Stimulated activated CD4-positive, alpha-beta T cell treated with anti-CD3 and anti-CD28 coated beads, Interleukin-1b, Interleukin-23, amount 100 ng/mL, for 24 hours (primary cell): ENCODE measurements at regions not wholly inside any gene's neighbourhood (a gene's known extent, or its start where the extent isn't known, plus 50 kb on each side); places are given as distances from the start of the nearest gene placed in this dataset.
"Not testable (repeated sequence)": the region's sequence is repeated elsewhere in the genome, so short reads cannot be mapped to it uniquely, and the experiment has no call there.

Experiments used
- DNase-seq, 4 experiments: peaks; one replicate each; pipeline ENCODE4 v3.0.0-alpha.2; 2020; ENCODE audit warnings: low read depth in 4 of 4, low spot score in 1 of 4

DNA sequence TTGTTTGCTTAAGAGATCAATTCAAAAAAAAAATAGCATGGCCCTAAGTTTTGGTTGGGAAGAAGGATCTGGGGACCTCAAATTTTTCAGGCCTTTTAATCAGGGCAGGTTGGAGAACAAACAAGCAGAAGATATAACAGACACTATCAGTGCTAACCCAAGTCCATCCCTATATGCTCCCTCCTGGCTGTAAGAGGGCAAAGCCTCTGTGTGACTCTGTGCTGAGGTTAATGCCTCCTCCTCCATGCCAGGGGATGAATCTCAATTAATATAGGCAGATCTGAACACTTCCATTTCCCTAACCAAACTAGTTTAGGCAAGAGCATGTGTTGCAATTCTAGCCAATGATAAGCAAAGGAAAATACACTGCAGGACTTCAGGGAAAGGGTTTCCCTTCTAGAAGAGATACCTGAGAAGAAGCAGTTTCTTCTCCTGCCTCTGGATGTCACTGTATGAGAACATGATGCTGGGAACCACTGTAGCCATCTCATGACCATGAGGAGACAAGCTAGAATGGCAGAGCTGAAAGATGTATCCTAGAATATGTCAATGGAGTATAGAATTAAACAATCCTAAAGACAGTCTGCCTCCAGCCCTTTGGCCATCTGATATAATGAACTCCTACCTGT is 76.0 kb downstream of the CHD9NB start:
- DNase-seq = no peak

DNA sequence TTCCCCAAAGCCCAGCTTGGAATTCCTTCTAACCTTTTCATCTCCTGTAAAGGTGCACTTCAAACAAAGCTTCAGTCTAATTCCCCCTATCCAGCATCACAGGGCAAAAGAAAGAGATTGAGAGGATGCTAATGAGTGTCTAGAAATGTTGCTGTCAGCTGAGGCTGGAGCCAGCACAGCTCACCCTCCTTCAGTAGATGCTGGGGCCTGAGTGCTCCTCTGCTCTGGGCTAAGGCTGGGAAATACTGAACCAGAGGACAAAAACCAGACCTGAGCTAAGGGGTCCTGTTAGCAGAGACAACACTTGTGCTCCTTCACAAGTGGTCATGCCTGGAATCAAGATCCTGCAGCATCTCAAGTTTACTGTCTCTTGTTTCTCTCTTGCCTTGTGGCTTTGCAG is 85.0 kb downstream of the CHD9NB start:
- no peak for DNase-seq

DNA sequence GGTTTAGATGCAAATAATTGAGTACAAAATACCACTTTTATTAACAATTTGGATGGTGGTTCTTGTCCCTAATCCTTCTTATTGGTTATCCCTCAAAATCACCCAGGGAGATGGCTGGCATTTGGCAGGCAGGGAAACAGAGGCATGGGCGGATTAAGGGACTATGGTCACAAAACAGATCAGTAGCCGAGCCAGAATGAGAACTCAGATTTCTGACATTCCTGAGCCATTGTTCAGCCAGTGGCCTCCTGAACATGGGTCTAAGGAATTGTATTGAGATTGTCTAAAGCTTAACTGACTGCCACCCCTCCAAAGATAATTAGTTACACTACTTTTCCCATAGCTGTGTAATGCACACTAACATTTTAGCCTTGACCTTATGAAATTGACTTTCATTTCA is 88.4 kb downstream of the CHD9NB start:
- DNase-seq = no peak

DNA sequence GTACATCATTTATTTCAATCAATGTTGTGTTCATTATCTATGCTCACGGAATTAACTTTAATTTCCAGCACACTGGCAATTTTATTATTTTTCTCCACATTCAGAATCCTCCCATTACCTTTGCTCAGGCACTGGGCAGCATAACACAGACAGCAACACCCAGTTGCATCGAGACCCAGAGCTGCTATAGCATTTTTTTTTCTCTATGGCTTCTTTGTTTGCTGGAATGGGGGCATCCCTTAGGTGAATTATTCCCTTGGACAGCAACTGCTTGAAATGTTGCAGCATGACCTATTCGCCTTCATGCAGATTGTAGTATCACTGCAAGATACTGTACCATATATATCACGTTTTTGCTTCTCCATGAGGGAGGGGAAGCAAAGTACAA is 88.8 kb downstream of the CHD9NB start:
- DNase-seq = no peak

DNA sequence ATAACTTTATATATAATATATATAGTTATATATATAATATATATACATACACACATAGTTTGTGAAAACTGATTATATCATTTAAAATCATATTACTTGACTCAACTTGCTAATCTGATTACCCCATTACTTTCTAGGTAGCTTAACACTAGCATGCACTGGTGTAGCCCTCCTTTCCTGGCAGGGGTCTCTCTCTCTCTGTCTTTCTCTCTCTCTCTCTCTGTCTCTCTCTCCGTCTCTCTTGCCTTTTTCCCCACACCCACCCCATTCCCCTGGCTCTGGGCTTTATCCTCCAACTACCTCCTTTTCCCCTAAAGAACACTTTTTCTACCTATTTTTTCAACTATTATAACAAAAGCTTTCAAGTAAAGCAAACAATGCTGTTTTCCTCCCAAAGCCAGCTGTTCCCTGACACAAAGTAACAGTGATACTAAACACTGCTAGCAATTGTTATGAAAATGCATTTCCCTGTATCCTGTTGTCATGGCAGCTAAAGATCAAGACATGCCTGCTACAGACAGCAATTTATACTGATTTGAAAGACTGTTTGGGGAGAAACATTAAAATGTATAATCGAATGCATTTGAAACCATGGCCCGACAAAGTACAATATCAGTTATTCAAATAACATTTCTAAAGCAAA is 89.4 kb downstream of the CHD9NB start:
- DNase-seq = no peak

DNA sequence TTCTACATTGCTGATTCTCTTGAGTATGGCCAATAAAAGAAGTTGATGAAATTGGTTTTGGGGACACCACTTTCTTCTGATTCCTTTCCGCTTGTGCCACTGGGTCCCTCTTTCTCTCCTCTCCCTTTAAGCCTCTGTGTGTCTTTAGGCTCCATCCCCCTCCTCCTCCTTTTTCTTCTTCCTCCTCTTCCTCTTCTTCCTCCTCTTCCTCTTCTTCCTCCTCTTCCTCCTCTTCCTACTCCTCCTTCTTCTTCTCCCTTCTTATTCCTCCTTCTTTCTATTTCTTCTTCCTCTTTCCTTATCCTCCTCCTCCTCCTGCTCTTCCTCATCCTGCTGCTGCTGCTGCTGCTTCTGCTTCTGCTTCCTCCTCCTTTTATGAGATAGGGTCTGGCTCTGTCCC is 93.7 kb downstream of the CHD9NB start:
- no peak for DNase-seq

DNA sequence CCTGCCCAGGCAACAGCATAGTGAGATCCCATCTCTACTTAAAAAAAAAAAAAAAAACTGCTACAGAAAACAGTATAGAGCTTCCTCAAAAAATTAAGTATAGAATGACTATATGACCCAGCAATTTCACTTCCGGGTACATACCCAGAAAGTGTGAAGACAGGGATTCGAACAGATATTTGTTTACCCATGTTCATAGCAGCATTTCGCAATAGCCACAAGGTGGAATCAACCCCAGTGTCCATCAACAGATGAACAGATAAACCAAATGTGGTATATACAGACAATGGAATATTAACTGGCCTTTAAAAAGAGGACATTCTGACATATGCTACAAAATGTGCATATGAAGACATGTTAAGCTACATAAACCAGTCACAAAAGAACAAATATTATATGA is 95.5 kb downstream of the CHD9NB start:
- DNase-seq = no peak

DNA sequence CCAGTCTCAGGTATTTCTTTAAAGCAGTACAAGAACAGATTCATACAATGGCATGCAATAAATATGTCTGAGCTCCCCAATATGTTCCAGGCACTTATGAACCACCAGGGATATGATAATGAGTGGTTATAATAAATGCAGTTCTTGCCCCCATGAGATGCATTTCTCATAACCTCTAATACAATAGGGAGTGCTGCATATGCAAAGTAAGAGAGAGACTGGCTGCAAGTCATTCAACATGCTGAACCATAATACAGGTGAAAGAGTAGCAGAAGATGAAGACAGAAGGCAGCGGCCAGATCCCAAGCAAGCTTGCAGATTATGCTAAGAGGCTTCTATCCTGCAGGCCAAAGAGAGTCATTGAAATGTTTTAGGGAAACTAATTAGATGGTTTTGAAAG is 96.7 kb downstream of the CHD9NB start:
- DNase-seq = no peak

DNA sequence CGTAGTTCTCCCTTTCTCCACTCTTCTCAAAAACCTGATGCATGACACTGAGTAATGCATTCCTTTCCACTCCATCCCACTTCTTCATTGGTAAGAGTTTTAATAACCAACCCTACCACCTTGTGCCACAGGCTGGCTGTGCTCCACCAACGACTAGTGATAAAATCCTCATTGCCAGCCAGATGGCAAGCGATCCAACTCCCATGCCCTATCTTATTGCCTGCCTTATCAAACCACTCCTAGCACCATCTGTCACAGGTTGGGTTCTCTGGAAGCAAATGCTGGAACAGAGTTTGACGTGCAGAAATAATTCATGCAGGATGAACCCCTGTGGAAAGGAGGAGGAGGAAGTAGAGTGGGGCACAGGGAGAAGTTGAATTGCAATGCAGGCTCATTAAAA is 99.5 kb downstream of the CHD9NB start:
- DNase-seq = no peak

DNA sequence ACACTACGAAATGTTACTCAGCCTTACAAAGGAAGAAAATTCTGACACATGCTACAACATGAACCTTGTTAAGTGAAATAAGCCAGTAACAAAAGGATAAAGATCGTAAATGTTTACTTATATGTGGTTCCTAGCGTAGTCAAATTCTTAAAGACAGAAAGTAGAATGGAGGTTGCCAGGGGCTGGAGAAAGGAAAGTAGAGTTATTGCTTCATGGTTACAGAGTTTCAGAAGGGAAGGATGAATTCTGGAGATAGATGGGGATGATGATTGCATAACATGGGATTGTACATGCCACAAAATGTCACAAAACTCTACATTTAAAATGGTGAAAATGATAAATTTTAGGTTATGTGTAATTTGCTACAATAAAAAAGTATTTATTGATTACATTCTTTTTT is 103.8 kb downstream of the CHD9NB start:
- DNase-seq = no peak

DNA sequence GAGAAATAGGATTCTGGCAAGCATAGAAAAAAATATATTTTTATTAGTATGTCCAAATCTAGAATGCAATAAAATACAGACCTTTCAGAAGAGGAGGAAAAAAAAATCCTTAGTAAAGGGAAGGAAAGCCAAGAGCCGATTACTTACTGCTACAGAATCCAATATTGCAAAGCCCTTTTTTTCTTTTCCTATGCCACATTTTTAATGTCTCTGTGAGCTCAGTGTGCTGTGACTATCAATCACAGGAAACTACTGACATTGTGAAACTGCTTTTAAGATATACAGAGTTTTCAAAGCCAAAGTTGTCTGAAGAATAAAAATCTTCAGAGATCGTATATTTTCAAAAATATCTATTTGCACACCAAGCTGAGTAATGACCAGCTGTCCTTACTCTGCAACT is 120.4 kb downstream of the CHD9NB start:
- no peak for DNase-seq

DNA sequence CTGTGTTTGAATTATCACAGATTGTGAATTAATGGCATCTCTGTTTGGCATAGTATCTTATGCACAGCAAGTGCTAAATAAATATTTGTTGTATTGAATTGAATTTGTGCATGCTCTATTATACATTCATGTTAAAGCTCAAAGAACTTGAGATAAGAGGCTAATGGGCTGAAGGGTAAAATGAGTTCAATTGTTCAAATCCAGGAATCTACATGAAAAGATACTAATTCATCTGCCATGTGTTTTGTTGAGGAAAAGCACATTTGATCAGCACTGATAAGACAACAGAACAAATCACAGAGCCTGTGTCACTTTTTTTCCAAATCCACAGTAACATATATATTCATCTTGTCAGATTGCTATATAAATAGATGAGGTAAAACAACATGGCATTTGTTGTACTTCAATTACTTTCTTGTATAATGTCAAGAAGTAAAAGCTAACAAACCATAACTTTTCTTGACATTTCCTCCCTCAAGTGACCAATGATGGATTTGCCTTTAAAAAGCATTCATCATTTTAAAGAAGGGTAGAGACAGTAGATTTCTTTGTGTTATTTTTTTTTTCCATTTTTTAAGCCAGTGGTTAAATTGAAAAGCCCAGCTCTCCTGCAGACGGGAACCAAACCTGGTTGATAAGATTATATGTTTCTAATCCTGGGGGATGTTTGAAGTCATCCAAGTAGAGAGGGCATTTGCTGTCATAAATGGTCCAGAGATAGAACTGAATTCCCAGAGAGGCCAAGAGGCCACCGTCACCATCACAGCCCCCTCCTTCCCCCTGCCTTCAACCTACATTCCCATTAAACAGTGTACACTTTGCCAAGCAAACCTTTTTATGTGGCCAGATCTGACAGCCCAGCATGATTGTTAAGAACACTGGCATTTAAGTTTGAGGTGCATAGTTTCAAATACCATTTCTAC is 123.0 kb downstream of the CHD9NB start:
- no peak for DNase-seq

DNA sequence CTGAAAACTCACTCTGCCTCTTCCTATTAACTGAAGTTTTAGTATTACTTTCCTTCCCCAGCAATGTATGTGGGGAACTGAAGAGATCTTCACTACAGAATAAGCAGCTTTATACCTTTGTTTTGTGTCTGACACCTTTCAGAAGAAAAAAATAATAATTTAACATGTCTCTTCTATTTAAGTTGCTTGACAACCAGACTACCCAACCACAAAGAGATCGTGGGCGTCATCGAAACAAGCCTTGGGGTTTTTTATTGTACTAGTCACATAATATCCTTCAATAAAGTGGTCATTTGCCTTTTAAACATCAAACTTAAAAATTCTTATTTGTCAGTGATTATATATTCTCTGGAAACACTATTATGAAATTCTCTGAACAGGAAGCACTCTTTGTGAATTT is 123.7 kb downstream of the CHD9NB start:
- no peak for DNase-seq

DNA sequence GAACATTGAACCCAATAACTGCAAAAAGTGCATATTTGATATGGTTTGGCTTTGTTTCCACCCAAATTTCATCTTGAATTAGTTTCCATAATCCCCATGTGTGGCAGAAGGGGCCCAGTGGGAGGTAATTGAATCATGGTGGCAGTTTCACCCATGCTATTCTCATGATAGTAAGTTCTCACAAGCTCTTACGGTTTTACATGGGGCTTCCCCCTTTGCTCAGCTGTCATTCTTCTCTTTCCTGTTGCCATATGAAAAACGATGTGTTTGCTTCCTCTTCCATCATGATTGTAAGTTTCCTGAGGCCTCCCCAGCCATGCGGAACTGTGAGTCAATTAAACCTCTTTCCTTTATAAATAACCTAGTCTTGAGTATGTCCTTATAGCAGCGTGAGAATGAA is 127.6 kb downstream of the CHD9NB start:
- no peak for DNase-seq

DNA sequence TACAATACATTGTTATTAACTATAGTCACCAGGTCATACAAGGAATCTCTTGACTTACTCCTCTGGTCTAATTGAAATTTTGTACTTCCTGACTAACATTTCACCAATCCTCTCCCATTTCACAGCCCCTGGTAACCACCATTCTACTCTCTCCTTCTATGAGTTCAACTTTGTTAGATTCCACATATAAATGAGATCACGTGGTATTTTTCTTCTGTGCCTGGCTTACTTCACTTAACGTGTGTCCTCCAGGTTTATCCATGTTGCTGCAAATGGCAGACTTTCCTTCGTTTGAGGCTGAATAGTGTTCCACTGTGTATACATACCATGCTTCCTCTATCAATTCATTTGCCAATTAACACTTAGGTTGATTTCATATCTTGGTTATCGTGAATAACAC is 128.5 kb downstream of the CHD9NB start:
- no peak for DNase-seq

DNA sequence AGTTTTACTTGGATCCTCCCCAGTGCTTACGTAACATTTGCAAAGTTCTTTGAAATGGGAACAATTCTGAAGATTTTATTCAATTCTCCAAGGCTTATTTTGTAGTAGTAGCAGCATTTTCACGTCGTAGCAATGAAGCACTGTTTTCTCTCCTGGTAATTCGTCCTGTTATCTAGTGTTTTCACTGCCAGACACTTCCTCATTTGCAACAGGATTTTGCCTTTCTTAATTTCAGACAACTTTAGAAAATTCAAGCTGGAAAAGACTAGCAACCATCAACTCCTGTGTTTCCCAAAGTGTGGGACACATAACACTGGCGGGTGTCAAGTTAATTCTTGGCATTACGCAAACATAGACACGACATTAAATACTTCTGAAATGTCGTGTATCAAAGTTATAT is 131.6 kb downstream of the CHD9NB start:
- DNase-seq = no peak

DNA sequence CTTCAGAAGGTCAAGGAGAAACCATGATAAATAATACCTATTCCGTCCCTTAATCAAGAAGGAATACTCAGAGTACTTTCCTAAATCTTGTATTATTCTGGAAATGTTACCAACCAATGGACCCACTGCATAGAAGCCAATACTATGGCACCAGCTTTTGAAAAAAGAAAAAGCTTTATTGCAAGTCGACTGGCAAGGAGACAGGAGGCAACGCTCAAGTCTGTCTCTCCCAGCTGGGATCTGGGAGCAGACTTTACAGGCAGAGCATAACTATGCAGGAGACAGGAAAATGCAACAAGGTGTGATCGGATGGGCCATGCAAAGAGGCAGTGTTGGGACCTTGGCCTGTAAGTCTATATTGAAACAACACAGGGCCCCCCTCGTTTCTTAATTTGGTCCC is 132.4 kb downstream of the CHD9NB start:
- no peak for DNase-seq

DNA sequence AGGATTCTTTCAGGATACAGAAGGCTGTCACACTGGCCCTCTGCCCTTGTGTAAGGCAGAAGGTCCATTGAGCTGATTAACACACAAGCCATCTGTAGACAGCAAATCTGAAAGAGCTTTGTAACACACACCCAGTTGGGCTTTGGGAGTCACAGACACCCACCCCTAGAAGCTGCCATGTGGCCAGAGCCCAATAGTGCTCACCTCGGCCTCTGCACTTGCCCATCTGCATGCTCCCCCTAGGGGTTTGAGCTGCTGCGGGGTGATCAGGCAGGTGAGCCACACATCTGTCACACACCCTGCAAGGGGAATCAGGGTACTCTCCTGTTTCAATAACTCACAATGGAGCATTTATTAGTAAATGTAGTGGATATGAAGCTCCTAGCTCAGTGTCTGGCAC is 138.3 kb downstream of the CHD9NB start:
- no peak for DNase-seq

DNA sequence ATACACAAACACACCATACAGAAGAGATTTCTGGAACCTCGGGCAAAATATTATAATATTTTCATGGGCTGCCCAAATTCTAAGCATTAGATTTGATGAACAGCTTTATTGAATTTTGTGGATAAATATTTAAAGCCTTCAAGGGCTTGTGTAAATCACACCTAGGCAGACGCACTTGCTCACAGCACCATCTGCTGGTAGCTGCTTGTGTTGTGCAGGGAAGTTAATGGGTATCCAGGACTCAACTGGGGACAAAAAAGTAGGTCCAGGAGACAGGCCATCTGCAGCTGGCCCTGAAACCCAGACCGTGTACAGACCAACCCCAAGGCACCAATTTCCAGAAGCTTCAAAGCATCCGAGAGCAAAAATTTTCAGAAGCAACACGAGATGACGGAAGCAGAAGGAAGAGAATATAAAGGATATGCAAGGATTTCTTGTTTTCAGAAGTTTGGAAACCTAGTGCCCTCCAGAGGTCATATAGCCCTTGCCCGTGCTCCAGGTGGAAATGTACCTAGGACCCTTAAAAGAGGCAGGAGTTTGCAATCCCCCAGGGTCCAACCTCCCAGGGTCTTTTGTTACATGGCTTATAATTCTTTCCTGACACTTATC is 140.0 kb downstream of the CHD9NB start:
- peak in 2 of 4 experiments; percentile 5 to 10 for DNase-seq

DNA sequence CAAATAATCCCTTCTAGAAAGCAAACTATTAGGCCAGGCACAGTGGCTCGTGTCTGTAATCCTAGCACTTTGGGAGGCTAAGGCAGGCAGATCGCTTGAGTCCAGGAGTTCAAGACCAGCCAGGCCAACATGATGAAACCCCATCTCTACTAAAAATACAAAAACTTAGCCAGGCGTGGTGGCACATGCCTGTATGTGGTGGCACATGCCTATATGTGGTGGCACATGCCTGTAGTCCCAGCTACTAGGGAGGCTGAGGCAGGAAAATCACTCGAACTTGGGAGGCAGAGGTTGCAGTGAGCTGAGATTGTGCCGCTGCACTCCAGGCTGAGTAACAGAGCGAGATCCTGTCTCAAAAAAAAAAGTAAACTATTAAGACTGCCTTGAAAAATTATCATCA is 144.6 kb downstream of the CHD9NB start:
- DNase-seq = not testable (repeated sequence)

DNA sequence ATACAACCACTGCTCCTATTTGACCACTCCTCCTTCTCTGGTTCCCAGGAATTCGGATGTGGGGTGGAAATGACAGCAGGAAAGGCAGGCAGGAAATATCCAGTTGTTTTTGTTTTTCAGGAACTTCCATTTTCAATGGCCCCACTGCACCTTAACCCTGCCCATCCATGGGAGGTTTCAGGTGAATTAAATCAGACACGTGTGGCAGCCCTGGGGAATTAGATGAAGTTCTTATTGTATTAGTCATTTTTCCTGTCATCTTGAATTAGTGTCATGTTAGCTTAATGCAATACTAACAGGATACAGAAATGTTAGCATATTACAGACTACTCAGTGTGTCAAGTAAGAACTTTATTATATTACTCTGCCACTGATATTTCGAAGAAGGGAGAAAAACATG is 146.4 kb downstream of the CHD9NB start:
- no peak for DNase-seq
